ENCODE measurements at regions not wholly inside any gene's neighbourhood (a gene's known extent, or its start where the extent isn't known, plus 50 kb on each side); places are given as distances from the start of the nearest gene placed in this dataset.

GRCh38 chr3:111465081-111465670 lies 76.8 kb upstream of the CD96 start:
- no peak for TF ChIP-seq CTCF (IDR thresholded peaks at IDR 0.05; ENCODE audit: control extremely low read depth, extremely low read depth)
- WGBS, 2 donors = 51 to 53% methylated on average over 2 of the region's 2 CpGs
- DNase-seq (peak in 1 of 3 donors; percentile 24), ATAC-seq (ENCODE audit: insufficient read depth, low FRiP score) (no peak)
- H3K27me3 ChIP-seq (ENCODE audit: control insufficient read depth in 3 of 3, insufficient read depth in 3 of 3, low read length in 2 of 3) = no peaks in the 10 kb centered on the region
- no peaks in the 10 kb centered on the region for H3K36me3 ChIP-seq (ENCODE audit: control insufficient read depth in 4 of 4, insufficient read depth in 4 of 4, low read length in 4 of 4)
- H3K4me1 ChIP-seq (ENCODE audit: control insufficient read depth in 5 of 5, insufficient read depth in 5 of 5, low read length in 5 of 5) = peaks cover 0 to 8% (median 0%) of the 10 kb centered on the region in 5 donors
- H3K9me3 ChIP-seq (ENCODE audit: control insufficient read depth in 4 of 4, insufficient read depth in 3 of 4, low read length in 3 of 4) = no peaks in the 10 kb centered on the region
- no peak overlapping the region for H3K4me3 ChIP-seq
- no peak overlapping the region for H3K27ac ChIP-seq (ENCODE audit: low read depth in 1 of 2, low read length in 1 of 2)
- no peak overlapping the region for H3K9ac ChIP-seq (ENCODE audit: insufficient read depth in 1 of 2, low read length in 2 of 2)

GRCh38 chr3:111470032-111470431 lies 72.0 kb upstream of the CD96 start:
- Histone ChIP-seq H3K9ac (ENCODE audit: insufficient read depth in 1 of 2, low read length in 2 of 2) (no peak overlapping the region), H3K9me3 (ENCODE audit: control insufficient read depth in 4 of 4, insufficient read depth in 3 of 4, low read length in 3 of 4) (peaks cover 0 to 1% (median 0%) of the 10 kb centered on the region in 4 donors), H3K27ac (ENCODE audit: low read depth in 1 of 2, low read length in 1 of 2) (no peak overlapping the region), H3K4me1 (ENCODE audit: control insufficient read depth in 5 of 5, insufficient read depth in 5 of 5, low read length in 5 of 5) (peaks cover 0 to 5% (median 0%) of the 10 kb centered on the region in 5 donors), H3K27me3 (ENCODE audit: control insufficient read depth in 3 of 3, insufficient read depth in 3 of 3, low read length in 2 of 3) (no peaks in the 10 kb centered on the region), H3K4me3 (no peak overlapping the region), H3K36me3 (ENCODE audit: control insufficient read depth in 4 of 4, insufficient read depth in 4 of 4, low read length in 4 of 4) (no peaks in the 10 kb centered on the region)
- no peak for TF ChIP-seq CTCF (IDR thresholded peaks at IDR 0.05; ENCODE audit: control extremely low read depth, extremely low read depth)
- no peak for ATAC-seq (ENCODE audit: insufficient read depth, low FRiP score)
- no peak for DNase-seq
- 74 to 83% methylated on average over 2 of the region's 2 CpGs for WGBS, 2 donors

- Histone ChIP-seq H3K9ac (ENCODE audit: insufficient read depth in 1 of 2, low read length in 2 of 2) (no peak overlapping the region), H3K27me3 (ENCODE audit: control insufficient read depth in 3 of 3, insufficient read depth in 3 of 3, low read length in 2 of 3) (no peaks in the 10 kb centered on the region), H3K4me1 (ENCODE audit: control insufficient read depth in 5 of 5, insufficient read depth in 5 of 5, low read length in 5 of 5) (peaks cover 0 to 6% (median 0%) of the 10 kb centered on the region in 5 donors), H3K4me3 (no peak overlapping the region), H3K27ac (ENCODE audit: low read depth in 1 of 2, low read length in 1 of 2) (no peak overlapping the region), H3K9me3 (ENCODE audit: control insufficient read depth in 4 of 4, insufficient read depth in 3 of 4, low read length in 3 of 4) (peaks cover 0 to 1% (median 0%) of the 10 kb centered on the region in 4 donors), H3K36me3 (ENCODE audit: control insufficient read depth in 4 of 4, insufficient read depth in 4 of 4, low read length in 4 of 4) (no peaks in the 10 kb centered on the region)
- TF ChIP-seq CTCF (IDR thresholded peaks at IDR 0.05; ENCODE audit: control extremely low read depth, extremely low read depth) = no peak
- WGBS, 2 donors = 71% methylated on average over 2 of the region's 2 CpGs
- ATAC-seq (ENCODE audit: insufficient read depth, low FRiP score) = no peak
- DNase-seq = no peak
These were observed 70.2 kb upstream of the CD96 start for GRCh38 chr3:111471831-111472230.

GRCh38 chr3:111472556-111472955 lies 69.4 kb upstream of the CD96 start:
- no peak for TF ChIP-seq CTCF (IDR thresholded peaks at IDR 0.05; ENCODE audit: control extremely low read depth, extremely low read depth)
- Histone ChIP-seq H3K27me3 (ENCODE audit: control insufficient read depth in 3 of 3, insufficient read depth in 3 of 3, low read length in 2 of 3) (no peaks in the 10 kb centered on the region), H3K9ac (ENCODE audit: insufficient read depth in 1 of 2, low read length in 2 of 2) (no peak overlapping the region), H3K9me3 (ENCODE audit: control insufficient read depth in 4 of 4, insufficient read depth in 3 of 4, low read length in 3 of 4) (peaks cover 0 to 1% (median 0%) of the 10 kb centered on the region in 4 donors), H3K27ac (ENCODE audit: low read depth in 1 of 2, low read length in 1 of 2) (no peak overlapping the region), H3K4me1 (ENCODE audit: control insufficient read depth in 5 of 5, insufficient read depth in 5 of 5, low read length in 5 of 5) (peaks cover 0 to 12% (median 0%) of the 10 kb centered on the region in 5 donors), H3K36me3 (ENCODE audit: control insufficient read depth in 4 of 4, insufficient read depth in 4 of 4, low read length in 4 of 4) (no peaks in the 10 kb centered on the region), H3K4me3 (no peak overlapping the region)
- 73 to 78% methylated on average over 4 of the region's 4 CpGs for WGBS, 2 donors
- no peak for DNase-seq
- ATAC-seq (ENCODE audit: insufficient read depth, low FRiP score) = no peak
